DMS79 (cell line): ENCODE measurements at regions not wholly inside any gene's neighbourhood (a gene's known extent, or its start where the extent isn't known, plus 50 kb on each side); places are given as distances from the start of the nearest gene placed in this dataset.

Experiments
- DNase-seq: peaks from one replicate; lab custom pipeline; 2025; lab: John Stamatoyannopoulos, UW

GRCh38 chr2:198498048-198498447, 693.7 kb downstream of the PLCL1 start:
- no peak for DNase-seq

DNA sequence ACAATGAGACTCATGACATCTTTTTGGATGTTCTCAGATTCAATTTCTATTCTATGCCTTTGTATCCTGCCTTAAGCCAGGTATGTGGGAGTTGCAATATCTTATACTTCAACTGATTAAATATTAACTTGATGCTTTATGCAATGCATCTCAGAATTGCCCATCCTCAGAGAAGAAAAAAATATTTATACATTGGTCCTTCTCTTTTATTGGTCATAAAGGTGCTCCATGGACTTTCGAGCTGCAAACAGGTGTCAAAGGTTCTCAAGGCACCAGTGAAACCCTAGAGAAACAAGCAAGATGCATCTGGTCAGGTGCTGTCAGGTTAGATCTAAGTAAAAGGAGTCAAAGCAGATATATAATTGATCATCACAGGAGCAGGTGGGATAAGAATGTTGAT, 690.5 kb downstream of the PLCL1 start:
- no peak for DNase-seq

- DNase-seq, result no peak
Observed at GRCh38 chr2:198490748-198491147, 686.4 kb downstream of the PLCL1 start.

GRCh38 chr2:198488964-198489363, 684.6 kb downstream of the PLCL1 start:
- DNase-seq, result no peak

DNA sequence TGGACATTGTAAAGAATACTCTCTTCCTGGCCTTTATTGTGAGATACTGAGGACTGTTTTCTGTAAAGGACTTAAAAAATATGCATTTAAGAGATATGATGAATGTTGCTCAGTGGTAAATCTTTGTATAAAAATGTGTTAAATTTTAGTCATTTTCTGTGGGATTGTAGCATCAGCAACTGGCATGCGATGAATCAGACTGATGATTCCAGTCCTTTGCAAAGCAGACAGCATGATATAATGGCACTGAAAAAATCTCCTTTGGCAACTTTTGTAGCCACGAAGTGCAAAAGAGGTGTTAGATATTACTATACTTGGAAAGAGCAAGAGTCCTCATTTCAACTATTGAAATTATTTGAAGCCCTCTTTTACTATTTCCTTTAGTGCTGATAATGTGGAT, 678.7 kb downstream of the PLCL1 start:
- no peak for DNase-seq

DNA sequence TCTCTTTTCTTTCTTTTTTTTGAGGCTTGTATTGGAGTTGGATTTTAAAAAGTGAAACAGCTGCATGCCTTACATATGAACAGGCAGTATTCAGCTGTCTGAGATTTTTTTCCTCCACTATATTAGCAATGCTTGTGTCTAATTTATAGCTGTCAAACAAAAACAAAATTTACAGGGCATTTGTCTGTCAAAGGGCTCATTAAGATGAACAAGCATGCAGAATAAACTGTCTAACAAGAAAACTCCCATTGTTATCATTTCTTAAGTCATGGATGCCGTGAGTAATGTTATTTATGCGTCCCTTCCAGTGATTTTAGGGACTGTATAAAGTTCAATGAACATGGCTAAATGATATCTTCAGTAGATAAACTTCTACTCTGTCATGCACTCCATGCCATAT, 674.7 kb downstream of the PLCL1 start:
- no peak for DNase-seq

GRCh38 chr2:198478361-198478760, 674.0 kb downstream of the PLCL1 start:
- no peak for DNase-seq

- no peak for DNase-seq
Observed at GRCh38 chr2:198476007-198476406, 671.6 kb downstream of the PLCL1 start.

GRCh38 chr2:198471291-198471690, 666.9 kb downstream of the PLCL1 start:
- DNase-seq, result no peak

DNA sequence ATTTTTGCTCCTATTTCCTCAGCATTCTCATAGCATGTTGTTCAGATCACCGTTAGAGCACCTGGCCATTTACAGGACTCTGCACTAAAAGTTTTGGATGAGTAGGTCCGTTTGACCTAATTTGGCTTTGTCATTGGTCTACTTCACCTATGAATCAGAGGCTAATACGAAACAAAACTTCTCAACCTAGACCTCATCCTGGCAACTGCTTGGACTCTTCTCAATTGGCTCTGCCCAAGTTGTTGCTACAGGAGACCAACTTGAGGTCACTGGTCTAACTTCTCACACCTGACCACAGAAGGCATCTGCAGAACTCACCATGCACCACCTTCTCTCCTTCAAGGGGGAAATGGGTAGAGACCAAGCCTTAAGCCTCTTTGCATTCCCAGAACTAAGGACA, 663.7 kb downstream of the PLCL1 start:
- DNase-seq, result no peak

DNA sequence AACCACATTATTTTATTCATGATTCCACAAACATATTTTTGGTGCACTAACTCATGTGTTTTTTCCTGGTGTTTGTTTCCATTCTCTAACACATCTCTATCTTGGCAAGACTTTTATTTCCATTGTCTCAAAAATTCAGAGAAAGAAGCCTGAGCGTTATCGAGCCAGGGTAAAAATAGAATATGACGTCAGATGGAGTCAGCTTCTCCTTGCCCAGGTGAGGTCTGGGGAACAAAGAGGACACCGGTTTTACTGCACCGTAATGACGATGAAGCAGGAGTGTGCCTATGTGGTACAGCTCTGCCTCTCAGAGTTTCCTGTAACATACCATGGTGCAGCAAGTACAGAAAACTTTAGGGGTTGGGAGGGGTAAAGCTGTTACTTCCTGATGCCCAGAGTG, 661.6 kb downstream of the PLCL1 start:
- no peak for DNase-seq

DNA sequence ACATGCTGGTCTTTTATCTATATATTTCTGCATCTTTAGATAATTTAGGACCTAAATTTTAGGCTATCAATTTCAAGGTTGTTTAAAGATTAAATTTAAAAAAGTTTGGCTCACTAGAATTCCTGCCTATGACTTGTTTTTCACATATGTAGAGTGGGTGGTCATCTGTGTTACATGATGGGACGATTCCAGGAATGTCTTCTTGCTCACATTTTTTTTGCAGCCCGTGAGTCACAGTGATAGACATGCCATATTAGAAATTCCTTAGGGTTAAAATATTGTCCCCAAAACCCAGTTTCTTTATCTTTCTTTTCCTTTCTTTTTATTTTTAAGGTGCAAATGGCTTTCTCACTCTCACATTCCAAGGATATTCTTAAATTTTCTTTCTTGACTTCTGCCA, 652.0 kb downstream of the PLCL1 start:
- DNase-seq, result no peak

GRCh38 chr2:198453866-198454265, 649.5 kb downstream of the PLCL1 start:
- DNase-seq, result no peak

- DNase-seq, result no peak
Observed at GRCh38 chr2:198452327-198452726, 647.9 kb downstream of the PLCL1 start.

- no peak for DNase-seq
Observed at GRCh38 chr2:198448789-198449188, 644.4 kb downstream of the PLCL1 start.

- no peak for DNase-seq
Observed at GRCh38 chr2:198444800-198445287, 640.5 kb downstream of the PLCL1 start.

DNA sequence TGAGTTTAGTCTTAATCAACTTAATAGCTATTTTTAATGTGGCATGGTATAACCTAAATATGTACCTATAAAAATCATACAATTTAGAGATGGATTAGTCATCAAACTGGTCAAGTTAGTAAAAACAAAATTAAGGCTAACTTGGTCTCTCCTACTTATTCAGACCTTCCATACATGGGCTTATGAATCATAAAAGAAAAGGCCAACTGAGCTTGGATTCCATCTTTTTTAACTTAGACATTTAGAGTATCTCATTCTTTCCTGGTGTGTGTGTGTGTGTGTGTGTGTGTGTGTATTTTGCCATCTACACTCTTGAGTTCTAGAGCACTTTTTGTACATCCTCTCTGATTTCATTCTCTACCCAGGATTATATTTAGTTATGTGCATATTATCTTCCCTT, 637.5 kb downstream of the PLCL1 start:
- DNase-seq, result no peak

DNA sequence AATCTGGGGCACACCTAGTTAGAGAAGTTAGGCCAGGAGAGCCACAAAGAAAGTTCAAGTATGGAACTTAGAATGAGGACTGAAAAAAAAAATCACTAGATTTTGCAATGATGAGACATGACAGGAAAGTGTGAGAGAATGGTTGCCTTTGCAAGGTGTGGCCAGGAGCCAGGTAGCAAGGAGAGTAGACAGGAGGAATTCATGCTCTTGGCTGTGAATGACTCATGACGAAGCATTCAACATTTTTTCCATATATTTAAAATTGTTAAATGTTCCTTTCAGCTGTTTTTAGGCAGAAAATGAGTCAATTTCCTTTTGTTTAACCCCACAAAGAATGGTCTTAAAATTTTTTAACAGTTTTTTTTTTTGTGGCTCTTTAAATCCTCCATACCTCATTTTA, 636.9 kb downstream of the PLCL1 start:
- DNase-seq, result no peak

- no peak for DNase-seq
Observed at GRCh38 chr2:198440833-198441232, 636.4 kb downstream of the PLCL1 start.

DNA sequence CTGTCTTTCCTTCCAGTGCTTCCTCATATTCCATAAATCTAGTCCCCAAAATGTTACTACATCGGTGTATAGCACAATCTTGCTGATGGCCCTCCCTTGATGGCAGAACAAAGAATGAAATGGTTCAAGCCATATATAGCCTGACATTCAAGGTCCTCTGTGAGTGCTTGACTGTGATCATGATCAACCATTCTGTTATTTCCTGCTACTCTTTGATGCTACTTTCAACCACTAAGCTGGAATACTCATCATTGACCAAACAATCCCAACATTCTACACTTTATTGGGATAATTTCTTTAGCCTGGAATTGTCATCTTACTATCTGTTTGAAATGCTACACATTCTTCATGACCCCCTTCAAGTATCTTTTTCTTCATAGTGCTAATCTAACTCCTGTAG, 633.9 kb downstream of the PLCL1 start:
- DNase-seq, result no peak

DNA sequence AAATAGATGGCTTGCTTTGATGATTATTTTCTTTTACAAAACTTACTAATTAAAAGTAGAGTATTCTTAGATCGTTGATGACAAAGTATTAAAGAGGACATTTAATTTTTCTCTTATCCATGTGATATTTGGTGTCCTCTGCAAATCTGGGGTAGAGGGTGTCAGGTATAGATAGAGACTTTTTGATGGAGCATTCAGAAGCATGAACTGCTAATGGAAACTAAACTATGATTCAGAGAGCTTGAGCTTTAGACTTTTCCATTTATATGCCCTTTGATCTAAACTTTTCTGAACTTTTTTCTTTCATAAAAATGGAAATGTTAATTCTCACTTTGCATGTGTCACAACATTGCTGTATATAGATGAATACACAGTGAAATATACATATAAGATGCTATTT, 619.7 kb downstream of the PLCL1 start:
- DNase-seq, result no peak

- no peak for DNase-seq
Observed at GRCh38 chr2:198417836-198418235, 613.4 kb downstream of the PLCL1 start.

DNA sequence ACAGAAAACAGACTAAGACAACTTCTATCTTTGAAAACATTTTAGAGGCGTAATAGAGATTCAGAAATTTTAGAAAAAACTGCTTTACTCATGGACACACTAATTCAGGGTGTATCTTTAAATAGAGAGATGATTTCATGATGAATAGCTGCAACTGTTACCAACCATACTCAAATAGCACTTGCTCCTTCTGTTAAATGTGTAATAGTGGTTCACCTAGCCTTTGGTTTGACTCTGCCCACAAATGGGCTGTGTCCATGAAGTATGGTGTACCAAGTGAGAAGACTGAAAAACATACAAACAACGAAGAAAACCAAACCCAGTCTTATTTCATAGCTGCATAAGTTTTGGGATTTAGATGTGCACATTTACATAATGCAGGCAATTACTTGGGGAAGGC, 610.6 kb downstream of the PLCL1 start:
- DNase-seq, result no peak

DNA sequence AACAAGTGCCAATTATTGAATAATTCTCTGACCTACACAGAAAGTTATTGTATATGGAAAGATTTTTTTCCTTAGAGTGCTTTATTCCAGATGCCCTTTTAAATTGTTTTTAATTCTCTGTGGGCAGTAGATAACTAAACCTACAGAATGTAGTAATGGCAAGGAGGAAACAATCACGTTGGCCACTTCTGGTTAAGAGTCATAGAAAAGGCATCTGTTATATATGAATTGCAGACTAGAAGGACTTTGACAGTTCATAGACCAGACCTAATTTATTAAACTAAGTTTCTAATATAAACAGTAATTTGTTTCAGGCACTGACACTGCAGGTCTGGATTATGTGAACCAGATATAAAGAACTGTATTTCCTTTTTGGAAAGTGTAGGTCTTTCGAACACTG, 607.5 kb downstream of the PLCL1 start:
- DNase-seq, result no peak

DNA sequence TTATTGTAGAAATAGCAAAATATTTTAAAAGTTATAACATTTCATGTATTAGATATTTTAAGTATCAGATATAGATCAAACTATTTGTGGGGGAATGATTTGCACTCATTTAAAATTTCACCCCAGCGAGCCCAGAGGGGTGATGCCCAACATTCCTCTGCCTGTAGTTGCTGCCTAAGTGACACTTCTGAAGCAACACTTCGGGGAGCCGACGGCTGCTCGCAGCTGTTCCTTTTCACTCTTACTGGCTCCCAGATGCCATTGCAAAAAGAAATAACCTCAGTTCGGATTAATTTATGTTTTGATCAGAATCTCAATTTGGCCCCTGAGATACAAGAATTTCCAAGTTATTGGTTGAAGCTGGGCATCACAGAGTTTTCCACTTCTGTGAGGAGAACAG, 603.8 kb downstream of the PLCL1 start:
- DNase-seq, result no peak
